Thyroid gland (tissue), 4 donors: ENCODE measurements at regions not wholly inside any gene's neighbourhood (a gene's known extent, or its start where the extent isn't known, plus 50 kb on each side); places are given as distances from the start of the nearest gene placed in this dataset.
"Not testable (repeated sequence)": the region's sequence is repeated elsewhere in the genome, so short reads cannot be mapped to it uniquely, and the experiment has no call there.

ENCODE experiments used
- DNase-seq, 2 donors: peaks; one replicate each; pipeline ENCODE4 v3.0.0-alpha.2; 2019
- H3K27ac ChIP-seq, 3 donors: fragments of 200-600 bp; sonication (generic); 1 replicate in 2 of 3; 2 replicates in 1 of 3; pipeline ENCODE4 v1.5.1; 2016 to 2019; ENCODE audit warnings: mild to moderate bottlenecking in 1 of 3, moderate library complexity in 1 of 3
- H3K27me3 ChIP-seq: fragments of 200-600 bp; sonication (generic); one replicate; pipeline ENCODE4 v1.5.1; 2019
- H3K36me3 ChIP-seq, 2 donors: fragments of 200-600 bp; sonication (generic); one replicate each; pipeline ENCODE4 v1.5.1; 2016 to 2019
- H3K4me1 ChIP-seq, 2 donors: fragments of 200-600 bp; sonication (generic); one replicate each; pipeline ENCODE4 v1.5.1; 2017 to 2019
- H3K4me3 ChIP-seq, 3 donors: fragments of 200-600 bp; sonication (generic); replicated peaks in 1 of 3; 1 replicate in 2 of 3; 2 replicates in 1 of 3; pipeline ENCODE4 v1.5.1; 2016; ENCODE audit warnings: mild to moderate bottlenecking in 1 of 3
- H3K9me3 ChIP-seq: fragments of 200-600 bp; sonication (generic); one replicate; pipeline ENCODE4 v1.5.1; 2017
- WGBS, 2 donors: methylation state at CpG; one replicate each; pipeline ENCODE4 v1.1.5; 2017; 5-methylcytosine and 5-hydroxymethylcytosine counted together
- intact Hi-C: fragments of 100-400 bp; cut with DNase I; formaldehyde crosslinking; loops from one replicate; pipeline ENCODE4 v1.15.1; 2023

DNA sequence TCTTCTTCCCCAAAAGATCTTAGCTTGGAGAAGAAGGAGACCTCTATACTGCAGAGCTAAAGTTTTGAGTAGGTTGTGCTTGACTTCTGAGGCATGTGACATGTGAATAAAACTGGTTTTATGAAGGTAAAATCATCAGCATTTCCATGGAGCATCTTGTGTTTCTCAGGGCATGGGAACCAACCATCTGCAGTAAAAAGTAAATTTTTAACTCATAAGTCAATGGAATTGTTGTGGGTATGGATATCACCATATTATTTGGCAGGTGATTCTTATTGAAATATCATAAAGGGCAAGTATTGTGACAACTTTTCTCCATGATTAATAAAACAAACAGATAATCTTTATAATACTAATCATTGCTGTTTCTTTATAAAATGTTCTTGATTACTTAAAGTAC, 173.0 kb upstream of the ZNF658 start:
- H3K27ac ChIP-seq, DNase-seq, H3K4me1 ChIP-seq, H3K36me3 ChIP-seq, H3K27me3 ChIP-seq, H3K4me3 ChIP-seq, intact Hi-C loops, H3K9me3 ChIP-seq: not testable (repeated sequence)

GRCh38 chr9:66736686-66737085, 163.8 kb upstream of the ZNF658 start:
- H3K36me3 ChIP-seq, H3K27me3 ChIP-seq, DNase-seq, H3K4me3 ChIP-seq, H3K27ac ChIP-seq, intact Hi-C loops, H3K9me3 ChIP-seq, H3K4me1 ChIP-seq: not testable (repeated sequence)

- H3K9me3 ChIP-seq, H3K27ac ChIP-seq, H3K27me3 ChIP-seq, H3K4me1 ChIP-seq, H3K36me3 ChIP-seq, DNase-seq, intact Hi-C loops, H3K4me3 ChIP-seq: not testable (repeated sequence)
- WGBS, 2 donors: 94% methylated on average over 1 of the region's 1 CpG
These were observed 162.1 kb upstream of the ZNF658 start for GRCh38 chr9:66738418-66738817.

GRCh38 chr9:66740136-66740535, 160.4 kb upstream of the ZNF658 start:
- H3K9me3 ChIP-seq, DNase-seq, intact Hi-C loops, H3K27ac ChIP-seq, H3K36me3 ChIP-seq, H3K4me1 ChIP-seq, H3K4me3 ChIP-seq, H3K27me3 ChIP-seq: not testable (repeated sequence)
- WGBS, 2 donors: 67% methylated on average over 1 of the region's 4 CpGs; no CpG with 5 or more reads in 1 of the 2 donors

DNA sequence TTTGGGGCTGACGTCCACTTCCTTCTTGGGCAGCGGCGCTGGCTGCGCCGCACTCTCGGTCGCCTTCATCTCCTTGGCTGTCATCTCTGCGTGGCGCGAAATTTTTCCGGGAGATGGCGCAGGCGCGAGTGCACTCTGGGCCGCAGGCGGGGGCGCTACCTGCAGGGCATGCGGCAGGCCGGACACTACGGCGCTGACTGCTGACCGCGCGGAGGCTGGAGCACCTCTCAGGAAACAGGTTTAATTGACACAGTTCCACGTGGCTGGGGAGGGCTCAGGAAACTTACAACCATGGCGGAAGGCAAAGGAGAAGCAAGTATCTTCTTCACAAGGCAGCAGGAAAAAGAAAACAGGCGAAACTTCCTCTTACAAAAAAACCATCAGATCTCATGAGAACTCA, 154.7 kb upstream of the ZNF658 start:
- H3K27ac ChIP-seq, H3K9me3 ChIP-seq, H3K27me3 ChIP-seq, DNase-seq, H3K4me1 ChIP-seq, H3K36me3 ChIP-seq, intact Hi-C loops, H3K4me3 ChIP-seq: not testable (repeated sequence)
- 83 to 94% methylated on average over 11 to 12 of the region's 27 CpGs for WGBS, 2 donors

- H3K27me3 ChIP-seq, H3K9me3 ChIP-seq, H3K4me1 ChIP-seq, H3K4me3 ChIP-seq, DNase-seq, H3K27ac ChIP-seq, H3K36me3 ChIP-seq, intact Hi-C loops: not testable (repeated sequence)
- 96 to 97% methylated on average over 5 to 6 of the region's 15 CpGs for WGBS, 2 donors
These were observed 148.1 kb upstream of the ZNF658 start for GRCh38 chr9:66752324-66752923.

- H3K36me3 ChIP-seq, DNase-seq, H3K4me3 ChIP-seq, H3K9me3 ChIP-seq, intact Hi-C loops, H3K27ac ChIP-seq, H3K27me3 ChIP-seq, H3K4me1 ChIP-seq: not testable (repeated sequence)
- WGBS, 2 donors: no CpG with 5 or more reads among the region's 7 CpGs
These were observed 140.6 kb upstream of the ZNF658 start for GRCh38 chr9:66759825-66760492.

GRCh38 chr9:66764799-66765493, 135.6 kb upstream of the ZNF658 start:
- H3K4me3 ChIP-seq, intact Hi-C loops, H3K9me3 ChIP-seq, H3K27ac ChIP-seq, H3K27me3 ChIP-seq, DNase-seq, H3K4me1 ChIP-seq, H3K36me3 ChIP-seq: not testable (repeated sequence)
- no CpG with 5 or more reads among the region's 3 CpGs for WGBS, 2 donors

- H3K4me3 ChIP-seq, H3K27me3 ChIP-seq, H3K36me3 ChIP-seq, H3K4me1 ChIP-seq, H3K9me3 ChIP-seq, DNase-seq, H3K27ac ChIP-seq, intact Hi-C loops: not testable (repeated sequence)
- WGBS, 2 donors: 80% methylated on average over 1 of the region's 2 CpGs; no CpG with 5 or more reads in 1 of the 2 donors
These were observed 135.0 kb upstream of the ZNF658 start for GRCh38 chr9:66765531-66765930.

DNA sequence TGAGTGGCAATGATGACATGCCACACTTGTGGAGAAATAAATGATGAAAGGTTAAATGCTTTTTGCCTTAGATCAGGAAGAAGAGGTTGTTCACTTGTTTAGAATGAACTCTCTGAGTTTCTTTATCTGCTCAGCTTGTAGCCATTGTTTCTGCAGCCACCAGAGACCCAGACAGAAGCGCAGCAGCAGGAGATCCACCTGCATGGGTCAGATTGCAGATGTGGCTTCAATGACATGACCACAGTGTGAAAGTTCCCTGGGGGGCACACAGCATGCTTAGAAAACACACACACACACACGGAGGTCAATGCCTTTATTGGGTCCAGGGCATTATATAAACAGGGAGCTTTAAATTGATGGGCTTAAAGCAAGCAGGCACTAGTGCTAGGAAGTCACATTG, 129.0 kb upstream of the ZNF658 start:
- DNase-seq, H3K27ac ChIP-seq, H3K9me3 ChIP-seq, H3K4me1 ChIP-seq, H3K36me3 ChIP-seq, intact Hi-C loops, H3K4me3 ChIP-seq, H3K27me3 ChIP-seq: not testable (repeated sequence)
- no CpG with 5 or more reads among the region's 2 CpGs for WGBS, 2 donors

DNA sequence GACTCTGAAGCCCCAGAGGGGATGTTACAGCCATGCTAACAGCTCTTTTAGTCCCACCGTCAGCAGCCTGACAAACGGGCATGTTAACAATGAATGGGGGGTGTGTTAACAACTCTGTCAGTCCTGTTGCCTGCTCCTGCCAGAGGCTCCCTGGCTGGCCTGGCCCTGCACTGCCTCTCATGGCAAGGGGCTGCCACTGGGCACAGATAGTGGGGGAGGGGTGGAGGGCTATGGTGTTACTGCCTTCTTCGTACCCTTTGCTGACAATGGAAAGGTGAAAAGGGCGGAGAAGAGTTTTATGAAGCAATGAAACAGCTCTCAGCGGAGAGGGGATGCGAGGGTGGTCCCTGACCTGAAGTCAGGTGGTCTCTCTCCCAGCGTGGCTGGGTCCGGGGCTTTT, 125.9 kb upstream of the ZNF658 start:
- DNase-seq, intact Hi-C loops, H3K27me3 ChIP-seq, H3K36me3 ChIP-seq, H3K4me3 ChIP-seq, H3K27ac ChIP-seq, H3K9me3 ChIP-seq, H3K4me1 ChIP-seq: not testable (repeated sequence)
- 84 to 93% methylated on average over 6 of the region's 8 CpGs for WGBS, 2 donors

- 83% methylated on average over 1 of the region's 7 CpGs; no CpG with 5 or more reads in 1 of the 2 donors for WGBS, 2 donors
- H3K27ac ChIP-seq, H3K4me1 ChIP-seq, H3K36me3 ChIP-seq, H3K27me3 ChIP-seq, H3K4me3 ChIP-seq, DNase-seq, H3K9me3 ChIP-seq, intact Hi-C loops: not testable (repeated sequence)
These were observed 120.4 kb upstream of the ZNF658 start for GRCh38 chr9:66779944-66780661.

GRCh38 chr9:66781240-66781639, 119.3 kb upstream of the ZNF658 start:
- H3K27me3 ChIP-seq, intact Hi-C loops, H3K4me1 ChIP-seq, DNase-seq, H3K27ac ChIP-seq, H3K9me3 ChIP-seq, H3K36me3 ChIP-seq, H3K4me3 ChIP-seq: not testable (repeated sequence)
- 0 to 42% methylated on average over 1 of the region's 1 CpG for WGBS, 2 donors
